Heart right ventricle (tissue), 16 donors: ENCODE measurements at regions not wholly inside any gene's neighbourhood (a gene's known extent, or its start where the extent isn't known, plus 50 kb on each side); places are given as distances from the start of the nearest gene placed in this dataset.

ENCODE experiments used
- ATAC-seq, 8 donors: fragments of 200-7000 bp; cut with Tn5 transposase; one replicate each; pipeline ENCODE4 v1.9.1; 2020; ENCODE audit warnings: mild to moderate bottlenecking in 8 of 8, moderate library complexity in 8 of 8, moderate number of reproducible peaks in 1 of 8
- DNase-seq, 2 donors: peaks; one replicate each; pipeline ENCODE4 v3.0.0-alpha.2; 2020
- H3K27ac ChIP-seq, 10 donors: fragments of 200-600 bp; sonication (generic) in 2 of 10; one replicate each; pipeline versions ENCODE4 v1.5.0 to v1.8.0; 2020 to 2022; ENCODE audit warnings: mild to moderate bottlenecking in 3 of 10
- H3K27me3 ChIP-seq, 7 donors: fragments of 200-600 bp; one replicate each; pipeline ENCODE4 v1.8.0; 2021 to 2022; ENCODE audit warnings: mild to moderate bottlenecking in 2 of 7
- H3K36me3 ChIP-seq, 9 donors: fragments of 200-600 bp; sonication (generic) in 1 of 9; one replicate each; pipeline versions ENCODE4 v1.5.0 to v1.8.0; 2020 to 2022; ENCODE audit warnings: mild to moderate bottlenecking in 2 of 9
- H3K4me1 ChIP-seq, 9 donors: fragments of 200-600 bp; sonication (generic) in 1 of 9; one replicate each; pipeline versions ENCODE4 v1.5.0 to v1.8.0; 2020 to 2022; ENCODE audit warnings: mild to moderate bottlenecking in 4 of 9
- H3K4me3 ChIP-seq, 10 donors: fragments of 200-600 bp; sonication (generic) in 2 of 10; one replicate each; pipeline versions ENCODE4 v1.5.0 to v1.8.0; 2020 to 2022; ENCODE audit warnings: mild to moderate bottlenecking in 7 of 10, moderate library complexity in 2 of 10
- H3K9me3 ChIP-seq, 11 donors: fragments of 200-600 bp in 10 of 11; sonication (generic) in 2 of 11; one replicate each; pipeline versions ENCODE4 v1.5.0 to v1.8.0; 2013 to 2022; ENCODE audit warnings: mild to moderate bottlenecking in 2 of 11, control low read depth in 1 of 11, moderate library complexity in 1 of 11
- CTCF ChIP-seq, 9 donors: fragments of 200-600 bp; sonication (generic) in 2 of 9; IDR thresholded peaks; one replicate each; pipeline versions ENCODE4 v1.5.0 to v1.8.0; 2021 to 2022; ENCODE audit warnings: antibody characterized with exemption in 9 of 9, mild to moderate bottlenecking in 5 of 9, moderate library complexity in 1 of 9
- WGBS, 2 donors: extraction: QIAGEN DNeasy Blood & Tissue Kit; methylation state at CpG; one replicate each; pipeline ENCODE4 v1.1.7; 2013; ENCODE audit warnings: inconsistent platforms in 1 of 2; 5-methylcytosine and 5-hydroxymethylcytosine counted together
- intact Hi-C, 10 donors: fragments of 100-400 bp; cut with DNase I; formaldehyde crosslinking; loops; one replicate each; pipeline versions ENCODE4 v1.11.1 to v1.14.2; 2022
- donor health status: Arrhythmogenic right ventricular cardiomyopathy.
- donor health status: ischemic (EF 13 %, LVEDD 7.1; RV severe dilation, severe dysfunction).
- donor health status: healthy with polysubstance abuse.
- donor health status: DM: no; HTN: yes; CAD: no.
- donor health status: DM: no; HTN: no; CAD: no.
- donor health status: ischemic (EF 25% LVEDD 6.9; RV normal size, moderate dysfunction).
- donor health status: ischemic (EF 25% LVEDD 5.7; RV mildly dilated, moderate dysfunction).
- donor health status: healthy.
- donor health status: DM: yes; HTN: yes; CAD: no.
- donor health status: Ischemic cardiomyopathy.
- donor health status: ischemic (EF 35%, LVEDD 5.7; RV mildly dilated, moderate dysfunction).
- donor health status: nonischemic (EF 11% LVEDD 7.7; RV severe dilation, severe dysfunction).
- donor health status: DM: yes; HTN: yes; CAD: no.
- donor health status: PGD.
- donor health status: ischemic (EF 29% LVEDD 5.4; RV normal size, mild dysfunction).
- donor health status: nonischemic (EF 23%, LVEDD 6.1; RV moderate dilation, normal function).

GRCh38 chr22:47850644-47851151 lies 1088.2 kb downstream of the TBC1D22A start:
- no peak for TF ChIP-seq CTCF (IDR thresholded peaks at IDR 0.05)
- Histone ChIP-seq H3K27me3 (peaks cover 0 to 27% (median 0%) of the 10 kb centered on the region in 7 donors), H3K4me3 (no peak overlapping the region), H3K9me3 (no peaks in the 10 kb centered on the region), H3K4me1 (no peaks in the 10 kb centered on the region), H3K27ac (no peak overlapping the region), H3K36me3 (no peaks in the 10 kb centered on the region)
- 45 to 51% methylated on average over 2 of the region's 2 CpGs for WGBS, 2 donors
- intact Hi-C loops: no loop called here
- ATAC-seq (no peak), DNase-seq (no peak)

- ATAC-seq: no peak
- Histone ChIP-seq H3K4me1 (no peaks in the 10 kb centered on the region), H3K9me3 (no peaks in the 10 kb centered on the region), H3K36me3 (no peaks in the 10 kb centered on the region), H3K4me3 (no peak overlapping the region), H3K27ac (no peak overlapping the region), H3K27me3 (peaks cover 0 to 34% (median 7%) of the 10 kb centered on the region in 7 donors)
- no peak for TF ChIP-seq CTCF (IDR thresholded peaks at IDR 0.05)
- WGBS, 2 donors: 70 to 75% methylated on average over 6 of the region's 6 CpGs
- DNase-seq: no peak
- intact Hi-C loops: no loop called here
Measured at GRCh38 chr22:47849576-47849975, 1087.1 kb downstream of the TBC1D22A start.

- Histone ChIP-seq H3K27ac (no peak overlapping the region), H3K27me3 (peaks cover 0 to 44% (median 17%) of the 10 kb centered on the region in 7 donors), H3K36me3 (no peaks in the 10 kb centered on the region), H3K4me3 (no peak overlapping the region), H3K9me3 (no peaks in the 10 kb centered on the region), H3K4me1 (no peaks in the 10 kb centered on the region)
- intact Hi-C loops: no loop called here
- 78 to 84% methylated on average over 14 of the region's 14 CpGs for WGBS, 2 donors
- ATAC-seq (no peak), DNase-seq (no peak)
- TF ChIP-seq CTCF (IDR thresholded peaks at IDR 0.05): no peak
Measured at GRCh38 chr22:47848184-47848920, 1085.9 kb downstream of the TBC1D22A start.

GRCh38 chr22:47847131-47847890 lies 1084.9 kb downstream of the TBC1D22A start:
- ATAC-seq (no peak), DNase-seq (no peak)
- H3K9me3 ChIP-seq: no peaks in the 10 kb centered on the region
- H3K27ac ChIP-seq: no peak overlapping the region
- no peaks in the 10 kb centered on the region for H3K4me1 ChIP-seq
- peaks cover 0 to 45% (median 19%) of the 10 kb centered on the region in 7 donors for H3K27me3 ChIP-seq
- WGBS, 2 donors: 63 to 68% methylated on average over 8 of the region's 8 CpGs
- H3K4me3 ChIP-seq: no peak overlapping the region
- no peaks in the 10 kb centered on the region for H3K36me3 ChIP-seq
- no peak for TF ChIP-seq CTCF (IDR thresholded peaks at IDR 0.05)
- intact Hi-C loops: no loop called here
